Neural cell (in vitro differentiated cells): ENCODE measurements at regions not wholly inside any gene's neighbourhood (a gene's known extent, or its start where the extent isn't known, plus 50 kb on each side); places are given as distances from the start of the nearest gene placed in this dataset.

Source experiments
- H2AFZ ChIP-seq: fragments of 200-600, 300-800 bp; sonication (generic), shearing (Covaris generic); 2 replicates; pipeline ENCODE4 v1.6.0; 2014; ENCODE audit warnings: low read depth, mild to moderate bottlenecking, antibody characterized with exemption, low read length, moderate library complexity
- H3F3A ChIP-seq: fragments of 200-600 bp; shearing (Covaris generic); 2 replicates; pipeline ENCODE4 v1.6.1; 2016; ENCODE audit warnings: mild to moderate bottlenecking, moderate library complexity, mixed read lengths, antibody characterized with exemption, low read length; ENCODE audit not compliant: insufficient read depth, poor library complexity, severe bottlenecking
- H3K27ac ChIP-seq: fragments of 200-600, 300-800 bp; sonication (generic), shearing (Covaris generic); 2 replicates; pipeline ENCODE4 v1.5.1; 2014; ENCODE audit warnings: mild to moderate bottlenecking, low read length, moderate library complexity
- H3K27me3 ChIP-seq: fragments of 300-800, 200-600 bp; sonication (generic), shearing (Covaris generic); 2 replicates; pipeline ENCODE4 v1.6.0; 2014; ENCODE audit warnings: mild to moderate bottlenecking, low read depth, low read length, moderate library complexity; ENCODE audit not compliant: insufficient read depth
- H3K36me3 ChIP-seq: fragments of 300-800, 200-600 bp; sonication (generic), shearing (Covaris generic); 2 replicates; pipeline ENCODE4 v1.5.1; 2014; ENCODE audit warnings: mild to moderate bottlenecking, antibody characterized with exemption, low read length, moderate library complexity; ENCODE audit not compliant: insufficient read depth
- H3K4me2 ChIP-seq: fragments of 300-800, 200-600 bp; sonication (generic), shearing (Covaris generic); 2 replicates; pipeline ENCODE4 v1.6.0; 2014; ENCODE audit warnings: mild to moderate bottlenecking, low read length
- H3K4me3 ChIP-seq: fragments of 300-800, 200-600 bp; sonication (generic), shearing (Covaris generic); 2 replicates; pipeline ENCODE4 v1.5.1; 2014; ENCODE audit warnings: mild to moderate bottlenecking, low read length, moderate library complexity
- H3K79me2 ChIP-seq: fragments of 200-600 bp; shearing (Covaris generic); replicated peaks from 2 replicates; pipeline ENCODE4 v1.6.0; 2014; ENCODE audit warnings: mild to moderate bottlenecking, low read length, moderate library complexity; ENCODE audit not compliant: insufficient read depth
- H3K9ac ChIP-seq: fragments of 300-800, 200-600 bp; sonication (generic), shearing (Covaris generic); 2 replicates; pipeline ENCODE4 v1.6.1; 2016; ENCODE audit warnings: mild to moderate bottlenecking, low read length, mixed read lengths
- H3K9me2 ChIP-seq: fragments of 200-600 bp; shearing (Covaris generic); 2 replicates; pipeline ENCODE4 v1.6.1; 2016; ENCODE audit warnings: mild to moderate bottlenecking, low read length, mixed read lengths; ENCODE audit not compliant: insufficient read depth
- H3K9me3 ChIP-seq: fragments of 200-600, 300-800 bp; sonication (generic), shearing (Covaris generic); 2 replicates; pipeline ENCODE4 v1.6.1; 2016; ENCODE audit warnings: mild to moderate bottlenecking, mixed run types, low read length, moderate library complexity, mixed read lengths
- H4K20me1 ChIP-seq: fragments of 200-600 bp; shearing (Covaris generic); 2 replicates; pipeline ENCODE4 v1.6.1; 2016; ENCODE audit warnings: mild to moderate bottlenecking, mixed run types; ENCODE audit not compliant: insufficient read depth
- EP300 ChIP-seq: fragments of 450-650 bp; conservative IDR thresholded peaks from 2 replicates; pipeline ENCODE4 v1.6.1; 2014; ENCODE audit warnings: antibody characterized with exemption, mild to moderate bottlenecking, moderate library complexity; ENCODE audit not compliant: poor library complexity, severe bottlenecking
- EZH2 ChIP-seq: fragments of 200-600, 300-800 bp; shearing (Covaris generic), sonication (generic); IDR thresholded peaks from 2 replicates; pipeline ENCODE4 v1.6.1; 2014; ENCODE audit warnings: antibody characterized with exemption, low read length, borderline replicate concordance, mild to moderate bottlenecking; ENCODE audit not compliant: insufficient read depth, poor library complexity, severe bottlenecking
- MXI1 ChIP-seq: fragments of 450-650 bp; conservative IDR thresholded peaks from 2 replicates; pipeline ENCODE4 v1.6.1; 2014; ENCODE audit warnings: antibody characterized with exemption, mild to moderate bottlenecking; ENCODE audit not compliant: poor library complexity, severe bottlenecking
- POLR2AphosphoS5 ChIP-seq: IDR thresholded peaks from 2 replicates; pipeline ENCODE4 v1.6.1; 2012
- RAD21 ChIP-seq: fragments of 450-650 bp; conservative IDR thresholded peaks from 2 replicates; pipeline ENCODE4 v1.6.1; 2014; ENCODE audit warnings: antibody characterized with exemption, mild to moderate bottlenecking, moderate library complexity
- REST ChIP-seq: IDR thresholded peaks from 2 replicates; pipeline ENCODE4 v1.6.1; 2012; ENCODE audit warnings: borderline replicate concordance
- SMC3 ChIP-seq: fragments of 450-650 bp; conservative IDR thresholded peaks from 2 replicates; pipeline ENCODE4 v1.6.1; 2014; ENCODE audit warnings: antibody characterized with exemption, mild to moderate bottlenecking, moderate library complexity; ENCODE audit not compliant: poor library complexity
- TAF1 ChIP-seq: IDR thresholded peaks from 2 replicates; pipeline ENCODE4 v1.6.1; 2012; ENCODE audit warnings: low read depth
- TF ChIP-seq, protein P1 (sequence below): fragments of 450-650 bp; IDR thresholded peaks from 2 replicates; pipeline ENCODE4 v1.5.1; 2014; ENCODE audit warnings: antibody characterized with exemption, mild to moderate bottlenecking, moderate library complexity; ENCODE audit not compliant: poor library complexity, severe bottlenecking

GRCh38 chr12:20188930-20189653 lies 179.2 kb upstream of the PDE3A start:
- Histone ChIP-seq H3K27ac (no peak overlapping the region), H3K4me3 (no peak overlapping the region), H3K79me2 (no peaks in the 10 kb centered on the region), H3K9ac (no peak overlapping the region), H3K9me2 (no peaks in the 10 kb centered on the region), H3K4me2 (no peak overlapping the region), H4K20me1 (no peaks in the 10 kb centered on the region), H3F3A (no peaks in the 10 kb centered on the region), H3K36me3 (no peaks in the 10 kb centered on the region), H3K9me3 (no peaks in the 10 kb centered on the region), H3K27me3 (no peaks in the 10 kb centered on the region), H2AFZ (no peak overlapping the region)
- no peak for TF ChIP-seq POLR2AphosphoS5
- no peak for TF ChIP-seq EZH2
- TF ChIP-seq, protein P1, sequence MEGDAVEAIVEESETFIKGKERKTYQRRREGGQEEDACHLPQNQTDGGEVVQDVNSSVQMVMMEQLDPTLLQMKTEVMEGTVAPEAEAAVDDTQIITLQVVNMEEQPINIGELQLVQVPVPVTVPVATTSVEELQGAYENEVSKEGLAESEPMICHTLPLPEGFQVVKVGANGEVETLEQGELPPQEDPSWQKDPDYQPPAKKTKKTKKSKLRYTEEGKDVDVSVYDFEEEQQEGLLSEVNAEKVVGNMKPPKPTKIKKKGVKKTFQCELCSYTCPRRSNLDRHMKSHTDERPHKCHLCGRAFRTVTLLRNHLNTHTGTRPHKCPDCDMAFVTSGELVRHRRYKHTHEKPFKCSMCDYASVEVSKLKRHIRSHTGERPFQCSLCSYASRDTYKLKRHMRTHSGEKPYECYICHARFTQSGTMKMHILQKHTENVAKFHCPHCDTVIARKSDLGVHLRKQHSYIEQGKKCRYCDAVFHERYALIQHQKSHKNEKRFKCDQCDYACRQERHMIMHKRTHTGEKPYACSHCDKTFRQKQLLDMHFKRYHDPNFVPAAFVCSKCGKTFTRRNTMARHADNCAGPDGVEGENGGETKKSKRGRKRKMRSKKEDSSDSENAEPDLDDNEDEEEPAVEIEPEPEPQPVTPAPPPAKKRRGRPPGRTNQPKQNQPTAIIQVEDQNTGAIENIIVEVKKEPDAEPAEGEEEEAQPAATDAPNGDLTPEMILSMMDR = no peak
- TF ChIP-seq REST = no peak
- no peak for TF ChIP-seq EP300
- no peak for TF ChIP-seq MXI1
- TF ChIP-seq SMC3 = no peak

- no peak overlapping the region for H2AFZ ChIP-seq
- no peaks in the 10 kb centered on the region for H3K9me3 ChIP-seq
- no peaks in the 10 kb centered on the region for H3F3A ChIP-seq
- no peaks in the 10 kb centered on the region for H3K36me3 ChIP-seq
- TF ChIP-seq REST (no peak), EZH2 (no peak), TAF1 (no peak), EP300 (no peak), POLR2AphosphoS5 (no peak), RAD21 (no peak), SMC3 (no peak), MXI1 (no peak)
- TF ChIP-seq, protein P1 = no peak
- no peak overlapping the region for H3K4me2 ChIP-seq
- H3K27ac ChIP-seq = no peak overlapping the region
- H3K79me2 ChIP-seq = no peaks in the 10 kb centered on the region
- no peaks in the 10 kb centered on the region for H3K27me3 ChIP-seq
- H3K4me3 ChIP-seq = no peak overlapping the region
- no peaks in the 10 kb centered on the region for H4K20me1 ChIP-seq
- no peak overlapping the region for H3K9ac ChIP-seq
- no peaks in the 10 kb centered on the region for H3K9me2 ChIP-seq
Observed at GRCh38 chr12:20189767-20190166, 178.6 kb upstream of the PDE3A start.
